ENCODE measurements at regions not wholly inside any gene's neighbourhood (a gene's known extent, or its start where the extent isn't known, plus 50 kb on each side); places are given as distances from the start of the nearest gene placed in this dataset.

GRCh38 chr13:59120297-59120843 lies 1043.4 kb downstream of the DIAPH3 start:
- TF ChIP-seq CTCF (IDR thresholded peaks at IDR 0.05; ENCODE audit: insufficient read depth, low read length) = no peak
- TF ChIP-seq REST (IDR thresholded peaks at IDR 0.05; ENCODE audit: insufficient replicate concordance, low read depth) = no peak

Data from HL-60 (cell line).